Activated naive CD8-positive, alpha-beta T cell treated with anti-CD3 and anti-CD28 coated beads, Interleukin-2, amount 50 U/mL, for 24 hours (primary cell): ENCODE measurements at regions not wholly inside any gene's neighbourhood (a gene's known extent, or its start where the extent isn't known, plus 50 kb on each side); places are given as distances from the start of the nearest gene placed in this dataset.
"Not testable (repeated sequence)": the region's sequence is repeated elsewhere in the genome, so short reads cannot be mapped to it uniquely, and the experiment has no call there.

Source experiments
- ATAC-seq: fragments of 150-1000 bp; cut with Tn5 transposase; one replicate; pipeline ENCODE4 v1.10.0; 2021
- DNase-seq: peaks from one replicate; pipeline ENCODE4 v3.0.0; 2021
- H3K27ac Mint-ChIP-seq: one replicate; pipeline ENCODE4 v1.8.0; 2021; ENCODE audit warnings: mild to moderate bottlenecking, mixed read lengths
- H3K27me3 Mint-ChIP-seq: one replicate; pipeline ENCODE4 v1.8.0; 2021; ENCODE audit warnings: mixed read lengths
- H3K36me3 Mint-ChIP-seq: one replicate; pipeline ENCODE4 v1.8.0; 2021; ENCODE audit warnings: low read depth, mixed read lengths
- H3K4me1 Mint-ChIP-seq: one replicate; pipeline ENCODE4 v1.8.0; 2021; ENCODE audit warnings: mixed read lengths
- H3K4me3 Mint-ChIP-seq: one replicate; pipeline ENCODE4 v1.8.0; 2021; ENCODE audit warnings: mild to moderate bottlenecking, moderate library complexity, mixed read lengths
- H3K9me3 Mint-ChIP-seq: one replicate; pipeline ENCODE4 v1.8.0; 2021; ENCODE audit warnings: mixed read lengths

- Mint-ChIP-seq H3K27me3 (no peaks in the 10 kb centered on the region), H3K36me3 (no peaks in the 10 kb centered on the region), H3K27ac (no peak overlapping the region), H3K4me3 (no peak overlapping the region), H3K4me1 (peaks cover 8% of the 10 kb centered on the region), H3K9me3 (no peaks in the 10 kb centered on the region)
- DNase-seq (no peak), ATAC-seq (no peak)
Measured at GRCh38 chrX:44060221-44060620, 87.0 kb upstream of the NDP start.

DNA sequence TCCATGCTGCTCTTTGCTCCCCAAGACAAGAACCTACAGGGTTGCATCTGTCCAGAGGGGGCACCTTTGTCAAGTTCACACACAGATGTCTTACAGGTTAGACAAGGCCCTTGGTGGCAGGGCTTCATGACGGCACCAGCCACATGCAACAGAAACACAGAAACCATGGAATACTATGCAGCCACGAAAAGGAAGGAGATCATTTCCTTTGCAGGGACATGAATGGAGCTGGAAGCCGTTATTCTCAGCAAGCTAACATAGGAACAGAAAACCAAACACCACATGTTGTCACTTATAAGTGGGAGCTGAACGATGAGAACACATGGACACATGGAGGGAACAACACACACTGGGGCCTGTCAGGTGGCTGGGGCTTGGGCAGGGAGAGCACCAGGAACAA is 85.1 kb upstream of the NDP start:
- ATAC-seq = no peak
- no peak overlapping the region for H3K27ac Mint-ChIP-seq
- H3K27me3 Mint-ChIP-seq = no peaks in the 10 kb centered on the region
- peaks cover 16% of the 10 kb centered on the region for H3K4me1 Mint-ChIP-seq
- H3K9me3 Mint-ChIP-seq = no peaks in the 10 kb centered on the region
- no peaks in the 10 kb centered on the region for H3K36me3 Mint-ChIP-seq
- DNase-seq = no peak
- H3K4me3 Mint-ChIP-seq = no peak overlapping the region

DNA sequence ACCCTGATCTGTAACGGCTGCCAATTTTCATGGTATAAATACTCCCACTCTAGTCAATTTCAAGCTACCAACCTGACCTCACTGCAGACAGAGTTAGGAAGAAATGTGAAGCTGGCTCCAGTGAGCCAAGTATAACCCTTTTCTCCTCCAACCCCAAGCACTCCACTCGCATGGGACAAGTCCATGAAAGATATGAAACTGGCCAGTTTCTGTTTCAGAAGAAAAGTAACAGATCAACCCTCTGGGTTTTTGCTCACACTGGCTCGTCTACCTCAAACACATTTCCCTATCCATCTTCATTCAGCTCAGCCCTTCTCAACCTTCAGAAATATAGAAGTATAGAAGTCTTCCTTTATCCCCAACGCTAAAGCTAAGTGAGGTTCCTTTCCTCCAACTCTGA is 82.4 kb upstream of the NDP start:
- no peak for ATAC-seq
- peak overlapping the region; percentile 39 for H3K27ac Mint-ChIP-seq
- no peaks in the 10 kb centered on the region for H3K27me3 Mint-ChIP-seq
- H3K36me3 Mint-ChIP-seq = no peaks in the 10 kb centered on the region
- no peak for DNase-seq
- peaks cover 16% of the 10 kb centered on the region for H3K4me1 Mint-ChIP-seq
- no peak overlapping the region for H3K4me3 Mint-ChIP-seq
- no peaks in the 10 kb centered on the region for H3K9me3 Mint-ChIP-seq

DNA sequence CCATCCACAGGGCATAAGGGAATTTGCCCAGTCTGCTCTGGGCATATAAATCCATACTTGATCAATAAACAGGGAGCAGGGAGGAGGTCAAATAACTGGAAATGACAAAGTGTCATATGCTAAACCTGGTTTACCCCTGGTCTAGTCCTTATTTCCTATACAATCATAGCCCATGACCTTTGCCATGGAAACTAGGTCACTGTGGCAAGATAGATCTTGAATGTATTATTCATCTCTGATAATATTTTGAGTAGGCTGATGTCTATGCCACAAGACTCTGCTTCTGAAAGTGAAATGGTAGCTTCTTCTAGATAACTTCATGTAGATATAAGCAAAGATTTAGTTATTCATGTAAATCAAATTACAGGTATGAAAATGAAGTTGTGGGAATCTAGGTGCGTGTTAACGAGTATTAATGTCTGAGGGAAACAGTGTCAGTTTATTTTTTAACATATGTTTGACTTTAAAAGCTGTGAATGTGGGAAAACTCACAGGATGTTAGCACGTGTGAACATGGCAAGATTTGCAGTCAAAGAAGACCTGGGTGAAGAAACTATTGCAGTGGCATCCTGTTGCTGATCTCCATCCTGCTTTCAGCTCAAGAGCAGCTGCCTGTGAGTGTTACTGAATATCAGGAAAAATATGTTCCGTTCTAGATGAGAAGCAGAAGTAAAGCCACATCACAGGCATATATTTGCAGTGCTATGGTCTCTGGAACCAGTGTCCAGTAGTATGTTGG is 81.8 kb upstream of the NDP start:
- Mint-ChIP-seq H3K9me3 (no peaks in the 10 kb centered on the region), H3K27me3 (no peaks in the 10 kb centered on the region), H3K4me3 (no peak overlapping the region), H3K36me3 (no peaks in the 10 kb centered on the region), H3K4me1 (peaks cover 16% of the 10 kb centered on the region), H3K27ac (peak overlapping the region; percentile 73)
- no peak for DNase-seq
- peak; percentile 86 for ATAC-seq

DNA sequence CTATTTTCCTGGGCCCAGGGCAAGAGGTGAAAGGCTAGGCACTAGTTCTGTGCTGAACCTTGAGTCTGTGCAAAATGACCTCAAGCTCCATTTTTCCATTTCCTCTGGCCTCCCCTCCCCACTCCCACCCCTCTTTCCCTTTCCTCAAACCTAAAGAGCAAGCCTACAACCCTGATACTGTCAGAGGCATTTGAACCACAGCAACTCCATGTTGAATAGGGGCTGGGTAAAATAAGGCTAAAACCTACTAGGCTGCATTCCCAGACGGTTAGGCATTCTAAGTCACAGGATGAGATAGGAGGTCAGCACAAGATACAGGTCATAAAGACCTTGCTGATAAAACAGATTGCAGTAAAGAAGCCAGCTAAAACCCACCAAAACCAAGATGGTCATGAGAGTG is 71.9 kb upstream of the NDP start:
- H3K4me3 Mint-ChIP-seq, H3K27me3 Mint-ChIP-seq, H3K27ac Mint-ChIP-seq, H3K36me3 Mint-ChIP-seq, H3K9me3 Mint-ChIP-seq, DNase-seq, H3K4me1 Mint-ChIP-seq, ATAC-seq: not testable (repeated sequence)

GRCh38 chrX:44043496-44043895 is 70.3 kb upstream of the NDP start:
- no peak for DNase-seq
- H3K27me3 Mint-ChIP-seq = no peaks in the 10 kb centered on the region
- H3K36me3 Mint-ChIP-seq = no peaks in the 10 kb centered on the region
- H3K4me3 Mint-ChIP-seq = no peak overlapping the region
- H3K9me3 Mint-ChIP-seq = no peaks in the 10 kb centered on the region
- H3K4me1 Mint-ChIP-seq = peaks cover 5% of the 10 kb centered on the region
- no peak overlapping the region for H3K27ac Mint-ChIP-seq
- ATAC-seq = no peak

- DNase-seq = no peak
- H3K27ac Mint-ChIP-seq = no peak overlapping the region
- no peaks in the 10 kb centered on the region for H3K27me3 Mint-ChIP-seq
- no peaks in the 10 kb centered on the region for H3K36me3 Mint-ChIP-seq
- no peak for ATAC-seq
- no peak overlapping the region for H3K4me3 Mint-ChIP-seq
- no peaks in the 10 kb centered on the region for H3K9me3 Mint-ChIP-seq
- H3K4me1 Mint-ChIP-seq = peaks cover 5% of the 10 kb centered on the region
Measured at GRCh38 chrX:44042751-44043150, 69.6 kb upstream of the NDP start.

DNA sequence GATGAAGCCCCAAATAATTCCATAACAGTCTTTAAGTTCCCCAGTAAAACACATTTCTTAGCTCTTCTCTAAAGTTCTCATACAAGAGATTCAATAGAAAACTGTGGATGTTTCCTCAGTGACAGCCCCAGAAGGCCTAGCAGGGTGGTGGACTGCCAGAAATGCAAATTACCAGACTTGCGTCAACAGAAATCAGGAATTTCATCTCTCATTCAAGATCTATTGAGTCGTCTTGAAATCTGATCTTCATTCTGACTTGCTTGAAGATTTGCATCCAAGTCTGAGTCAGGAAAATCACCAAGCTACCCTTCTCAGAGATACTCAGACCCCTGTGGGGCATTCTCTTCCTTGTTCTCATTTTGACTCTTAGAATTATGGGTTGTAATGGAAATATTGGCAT is 68.9 kb upstream of the NDP start:
- H3K27ac Mint-ChIP-seq = no peak overlapping the region

GRCh38 chrX:44040406-44040805 is 67.2 kb upstream of the NDP start:
- H3K4me3 Mint-ChIP-seq = no peak overlapping the region
- no peak for ATAC-seq
- no peak for DNase-seq
- no peaks in the 10 kb centered on the region for H3K27me3 Mint-ChIP-seq
- no peaks in the 10 kb centered on the region for H3K9me3 Mint-ChIP-seq
- no peaks in the 10 kb centered on the region for H3K36me3 Mint-ChIP-seq
- H3K4me1 Mint-ChIP-seq = peaks cover 5% of the 10 kb centered on the region
- H3K27ac Mint-ChIP-seq = no peak overlapping the region

More for the DNA sequence above, 68.9 kb upstream of the NDP start:
- H3K27me3 Mint-ChIP-seq = no peaks in the 10 kb centered on the region
- ATAC-seq (no peak), DNase-seq (no peak)
- H3K4me1 Mint-ChIP-seq = peaks cover 5% of the 10 kb centered on the region
- no peaks in the 10 kb centered on the region for H3K36me3 Mint-ChIP-seq
- no peak overlapping the region for H3K4me3 Mint-ChIP-seq
- no peaks in the 10 kb centered on the region for H3K9me3 Mint-ChIP-seq

GRCh38 chrX:44039556-44039955 is 66.4 kb upstream of the NDP start:
- no peaks in the 10 kb centered on the region for H3K36me3 Mint-ChIP-seq
- H3K9me3 Mint-ChIP-seq = no peaks in the 10 kb centered on the region
- H3K27me3 Mint-ChIP-seq = no peaks in the 10 kb centered on the region
- no peak for ATAC-seq
- peaks cover 5% of the 10 kb centered on the region for H3K4me1 Mint-ChIP-seq
- no peak overlapping the region for H3K27ac Mint-ChIP-seq
- no peak overlapping the region for H3K4me3 Mint-ChIP-seq
- DNase-seq = no peak

DNA sequence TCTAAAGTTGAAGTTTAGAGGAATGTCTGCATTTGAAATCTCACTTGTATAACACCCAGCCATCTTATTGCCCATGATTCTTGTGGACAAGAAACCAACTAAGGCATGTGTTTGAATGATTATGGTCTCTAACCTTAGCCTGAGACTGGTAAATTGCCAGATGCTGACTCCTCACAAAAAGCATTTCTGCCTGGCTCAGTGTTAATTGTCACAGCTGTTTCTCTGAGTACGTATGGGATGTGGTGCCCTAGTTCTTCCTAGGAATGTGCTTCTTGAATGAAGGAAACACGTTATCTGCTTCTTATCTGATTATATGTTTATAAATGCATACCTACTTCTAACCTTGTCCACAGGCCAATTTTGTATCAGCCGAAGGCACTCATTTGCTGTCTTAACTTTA is 63.1 kb upstream of the NDP start:
- DNase-seq = no peak

GRCh38 chrX:44035571-44035970 is 62.4 kb upstream of the NDP start:
- Mint-ChIP-seq H3K4me3 (no peak overlapping the region), H3K27ac (no peak overlapping the region), H3K36me3 (no peaks in the 10 kb centered on the region), H3K4me1 (peaks cover 13% of the 10 kb centered on the region), H3K27me3 (no peaks in the 10 kb centered on the region), H3K9me3 (no peaks in the 10 kb centered on the region)
- no peak for ATAC-seq
- no peak for DNase-seq

More for the DNA sequence above, 63.1 kb upstream of the NDP start:
- no peak overlapping the region for H3K27ac Mint-ChIP-seq
- H3K36me3 Mint-ChIP-seq = no peaks in the 10 kb centered on the region
- peaks cover 13% of the 10 kb centered on the region for H3K4me1 Mint-ChIP-seq
- no peak overlapping the region for H3K4me3 Mint-ChIP-seq
- ATAC-seq = no peak
- H3K9me3 Mint-ChIP-seq = no peaks in the 10 kb centered on the region
- no peaks in the 10 kb centered on the region for H3K27me3 Mint-ChIP-seq

- no peak for DNase-seq
- Mint-ChIP-seq H3K4me3 (no peak overlapping the region), H3K36me3 (no peaks in the 10 kb centered on the region), H3K9me3 (no peaks in the 10 kb centered on the region), H3K4me1 (peaks cover 13% of the 10 kb centered on the region), H3K27ac (peak overlapping the region; percentile 70), H3K27me3 (no peaks in the 10 kb centered on the region)
- ATAC-seq = no peak
Measured at GRCh38 chrX:44032479-44032878, 59.3 kb upstream of the NDP start.

GRCh38 chrX:44025555-44025954 is 52.4 kb upstream of the NDP start:
- H3K27me3 Mint-ChIP-seq = no peaks in the 10 kb centered on the region
- no peak for DNase-seq
- no peaks in the 10 kb centered on the region for H3K9me3 Mint-ChIP-seq
- ATAC-seq = no peak
- peaks cover 4% of the 10 kb centered on the region for H3K4me1 Mint-ChIP-seq
- no peak overlapping the region for H3K27ac Mint-ChIP-seq
- no peak overlapping the region for H3K4me3 Mint-ChIP-seq
- no peaks in the 10 kb centered on the region for H3K36me3 Mint-ChIP-seq
